HG03439 (cell line): ENCODE measurements at regions not wholly inside any gene's neighbourhood (a gene's known extent, or its start where the extent isn't known, plus 50 kb on each side); places are given as distances from the start of the nearest gene placed in this dataset.
"Not testable (repeated sequence)": the region's sequence is repeated elsewhere in the genome, so short reads cannot be mapped to it uniquely, and the experiment has no call there.

Source experiments
- ATAC-seq: cut with Tn5 transposase; IDR thresholded peaks from one replicate; pipeline ENCODE4 v1.9.1; 2021; ENCODE audit warnings: mild to moderate bottlenecking, moderate library complexity; ENCODE audit not compliant: unreplicated experiment

- no peak for ATAC-seq
Observed at GRCh38 chr7:23887660-23888059, 177.6 kb downstream of the STK31 start.

DNA sequence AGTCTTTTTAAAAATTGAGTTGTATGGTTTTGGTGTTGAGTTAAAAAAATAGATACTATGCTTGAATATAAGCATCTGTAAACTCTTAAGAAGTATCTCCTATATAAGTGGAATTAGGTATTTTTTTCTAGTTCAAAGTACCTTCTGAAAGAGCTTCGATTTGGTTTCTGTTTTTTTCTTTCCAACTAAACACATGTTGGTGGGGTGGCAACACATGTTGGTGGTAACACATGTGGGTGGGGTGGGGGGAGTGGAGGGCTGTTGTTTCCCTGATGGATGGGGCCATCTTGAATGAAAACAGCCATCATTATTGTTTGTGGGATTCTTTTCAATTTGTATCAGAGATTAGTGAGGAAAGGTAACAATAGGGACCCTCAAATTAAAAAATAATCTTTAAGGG lies 178.9 kb downstream of the STK31 start:
- ATAC-seq: no peak

GRCh38 chr7:23889566-23889965 lies 179.5 kb downstream of the STK31 start:
- ATAC-seq: no peak

DNA sequence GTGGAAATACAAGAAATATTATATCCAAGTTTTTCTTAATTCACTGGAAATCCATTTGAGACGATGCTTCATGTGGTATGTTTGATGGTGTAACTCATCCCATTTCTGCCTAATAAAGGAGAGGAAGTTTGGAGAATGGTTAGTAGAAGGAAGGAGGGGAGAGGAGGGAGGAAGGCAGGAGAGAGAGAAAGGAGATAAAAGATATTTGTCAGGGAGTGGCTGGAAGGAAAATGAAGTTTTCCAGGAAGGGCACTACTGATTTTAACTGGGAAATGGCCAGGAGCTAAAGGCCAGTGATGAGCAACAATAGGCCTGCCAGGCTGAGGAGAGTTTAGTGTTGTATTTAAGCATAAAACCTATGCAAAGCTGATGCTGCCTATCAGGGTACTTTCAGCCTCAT lies 182.0 kb downstream of the STK31 start:
- ATAC-seq: no peak

DNA sequence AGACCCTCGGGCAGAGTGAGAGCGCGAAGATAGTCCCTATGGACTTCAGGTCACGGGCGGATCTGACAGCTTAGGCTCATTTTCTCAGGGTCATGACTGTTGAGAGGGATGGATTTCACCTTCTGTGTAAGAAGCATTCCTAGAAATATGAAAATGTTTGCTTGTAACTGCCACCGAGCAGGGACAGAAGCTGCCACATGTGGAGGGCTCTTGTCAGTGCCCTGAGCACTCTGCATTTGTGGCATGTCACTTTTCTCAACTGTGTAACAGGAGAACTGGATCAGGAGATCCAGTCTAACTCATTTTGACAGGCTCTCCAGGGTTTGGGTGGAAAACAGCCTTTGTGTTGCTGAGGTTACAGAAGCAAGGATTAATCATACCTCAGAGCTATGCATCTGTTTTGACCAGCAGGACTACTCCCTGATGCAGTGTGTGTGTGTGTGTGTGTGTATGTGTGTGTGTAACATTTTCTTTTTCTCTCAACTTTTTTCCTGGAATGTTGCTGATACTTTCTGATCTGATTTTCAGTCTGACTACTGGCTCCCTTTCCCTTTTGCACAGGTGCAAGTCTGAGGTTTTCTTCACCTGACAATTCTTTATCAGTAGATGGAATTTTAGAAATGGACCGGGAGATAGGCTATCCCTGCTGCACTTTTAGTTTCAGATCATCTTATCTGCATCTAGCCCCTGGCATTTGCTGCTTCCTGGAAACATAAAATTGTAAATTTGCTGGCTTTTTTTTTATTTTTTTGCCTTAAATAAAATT lies 183.3 kb downstream of the STK31 start:
- ATAC-seq: no peak

DNA sequence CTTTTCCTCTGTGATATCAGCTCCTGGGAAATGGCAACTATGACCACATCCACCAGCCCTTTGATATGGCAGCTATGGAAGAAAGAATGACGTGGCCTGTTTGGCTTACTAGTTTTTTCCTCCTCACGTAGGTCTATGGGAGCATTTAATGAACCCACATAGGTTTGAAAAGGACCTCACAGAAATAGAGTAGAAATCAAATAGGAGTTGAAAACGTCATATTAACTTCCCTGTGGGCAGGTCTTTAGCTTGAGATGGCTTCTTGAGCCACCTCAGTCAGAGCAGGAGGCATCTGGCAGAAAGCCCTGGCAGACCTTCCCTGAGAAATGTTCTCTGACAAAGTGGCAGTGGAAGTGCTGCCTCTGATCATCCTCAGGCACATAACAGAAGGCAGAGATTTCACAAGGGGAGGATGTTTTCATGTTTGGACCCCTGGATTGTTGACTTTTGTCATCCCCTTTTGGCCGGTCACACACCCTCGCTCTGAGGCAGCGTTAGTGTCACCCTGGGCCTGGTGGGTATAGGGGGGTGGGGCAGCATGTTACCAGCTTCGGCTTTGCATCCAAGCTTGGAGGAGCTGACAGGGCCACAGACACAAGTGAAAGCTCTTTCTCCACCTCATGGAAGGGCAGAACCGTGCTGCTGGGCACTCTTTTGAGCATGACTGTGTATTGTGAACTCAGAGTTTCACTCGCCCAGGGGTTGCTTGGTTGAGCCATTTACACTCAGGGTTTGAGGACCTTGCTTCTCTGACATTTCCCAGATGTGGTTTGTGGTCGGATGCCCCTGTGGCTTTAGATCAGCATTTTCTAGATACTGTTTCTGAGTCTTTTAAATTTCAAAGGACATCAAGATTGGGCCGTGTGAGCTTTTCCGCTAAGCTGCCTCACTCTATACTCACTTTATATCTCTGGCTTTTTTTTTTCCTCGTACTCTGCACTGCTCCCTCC lies 184.2 kb downstream of the STK31 start:
- ATAC-seq: no peak

- ATAC-seq: no peak
Observed at GRCh38 chr7:23894892-23895569, 185.0 kb downstream of the STK31 start.

DNA sequence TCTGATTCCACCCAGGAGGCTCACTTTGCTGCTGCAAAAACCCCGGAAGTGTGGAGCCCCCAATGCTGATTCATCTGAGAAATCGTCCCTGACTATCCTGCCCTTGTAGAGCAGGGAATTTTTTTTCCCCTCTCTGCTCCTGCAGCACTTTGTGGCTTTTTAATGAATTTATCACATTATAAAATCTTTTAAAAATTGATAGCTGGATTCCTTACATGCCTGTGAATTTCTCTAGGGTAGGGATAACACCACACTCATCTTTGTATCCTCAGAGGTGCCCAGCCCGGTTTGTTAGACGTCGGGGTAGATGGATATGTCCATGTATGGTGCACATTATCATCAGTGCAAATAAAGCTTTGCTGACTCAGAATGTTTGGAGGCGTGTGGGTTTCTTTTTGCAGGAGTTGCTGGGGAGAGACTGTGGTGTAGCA lies 185.7 kb downstream of the STK31 start:
- no peak for ATAC-seq

- no peak for ATAC-seq
Observed at GRCh38 chr7:23898619-23899018, 188.6 kb downstream of the STK31 start.

DNA sequence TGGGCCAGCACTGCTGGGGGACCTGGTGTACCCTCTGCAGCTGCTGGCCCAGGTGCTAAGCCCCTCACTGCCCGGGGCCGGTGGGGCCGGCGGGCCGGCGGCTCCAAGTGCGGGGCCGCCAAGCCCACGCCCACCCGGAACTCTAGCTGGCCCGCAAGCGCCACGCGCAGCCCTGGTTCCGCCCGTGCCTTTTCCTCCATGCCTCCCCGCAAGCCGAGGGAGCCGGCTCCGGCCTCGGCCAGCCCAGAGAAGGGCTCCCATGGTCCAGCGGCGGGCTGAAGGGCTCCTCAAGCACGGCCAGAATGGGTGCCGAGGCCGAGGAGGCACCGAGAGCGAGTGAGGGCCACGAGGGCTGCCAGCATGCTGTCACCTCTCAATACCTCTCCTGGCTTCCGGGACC lies 194.9 kb downstream of the STK31 start:
- ATAC-seq: not testable (repeated sequence)

DNA sequence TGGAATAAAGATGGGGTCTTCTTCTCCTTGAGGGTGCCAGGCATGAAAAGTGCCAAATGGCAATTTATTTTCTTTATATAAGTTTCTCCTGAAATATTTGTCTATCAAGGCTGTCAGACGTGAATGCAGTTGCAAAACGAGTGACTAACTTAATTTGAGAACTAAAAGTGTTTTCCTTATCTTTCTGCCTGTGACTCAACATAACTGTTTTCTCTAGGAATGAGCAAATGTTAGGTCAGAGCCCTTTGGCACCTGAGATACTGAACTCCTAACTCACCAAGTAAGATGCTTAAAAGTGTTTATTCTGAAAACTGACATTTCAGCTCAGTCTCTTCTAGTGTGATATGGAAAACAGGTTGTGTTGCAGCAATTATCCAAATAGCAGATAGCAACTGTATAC lies 197.0 kb downstream of the STK31 start:
- ATAC-seq: no peak

GRCh38 chr7:23909426-23909825 lies 199.4 kb downstream of the STK31 start:
- ATAC-seq: no peak

GRCh38 chr7:23912065-23912464 lies 202.0 kb downstream of the STK31 start:
- ATAC-seq: no peak

- ATAC-seq: no peak
Observed at GRCh38 chr7:23913016-23913415, 203.0 kb downstream of the STK31 start.

GRCh38 chr7:23915236-23915635 lies 205.2 kb downstream of the STK31 start:
- no peak for ATAC-seq

DNA sequence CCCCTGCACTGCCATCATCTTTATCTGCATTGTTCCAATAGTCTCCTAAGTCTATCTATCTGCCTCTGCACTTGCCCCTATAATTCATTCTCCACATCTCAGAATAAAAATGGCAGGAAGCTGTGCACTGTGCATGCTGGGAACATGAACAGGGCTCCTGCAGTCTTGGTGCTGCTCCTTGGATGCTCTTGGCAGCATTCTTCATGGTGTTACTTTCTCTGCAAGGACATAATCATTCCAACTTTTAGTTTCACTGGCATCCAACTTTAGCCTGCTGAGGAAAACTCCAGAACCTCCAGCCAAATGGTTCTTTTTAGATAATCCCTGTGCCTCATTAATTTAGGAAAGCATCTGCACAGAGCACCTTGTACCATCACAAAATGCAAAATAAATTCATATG lies 208.3 kb downstream of the STK31 start:
- ATAC-seq: no peak

DNA sequence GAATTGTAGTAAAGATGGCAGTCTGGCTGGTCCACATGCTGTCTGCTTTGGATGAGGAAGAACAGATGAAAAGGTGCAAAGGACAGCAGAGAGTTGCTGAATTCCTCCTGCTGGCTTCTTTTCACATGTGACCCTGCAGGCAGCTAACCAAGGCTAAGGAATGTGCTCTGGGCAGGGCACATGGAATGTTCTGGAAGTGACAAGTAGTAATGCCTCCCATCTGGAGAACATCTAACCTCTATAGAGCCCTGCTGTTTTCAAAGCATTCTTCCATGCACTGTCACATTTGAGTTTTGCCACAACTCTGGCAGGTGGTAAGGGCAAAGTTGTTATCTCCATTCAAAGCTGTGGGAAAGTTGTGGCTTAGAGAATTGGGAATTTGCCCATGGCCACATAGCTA lies 208.8 kb downstream of the STK31 start:
- ATAC-seq: no peak

GRCh38 chr7:23925088-23925487 lies 215.1 kb downstream of the STK31 start:
- ATAC-seq: no peak

- no peak for ATAC-seq
Observed at GRCh38 chr7:23927709-23928417, 217.8 kb downstream of the STK31 start.

GRCh38 chr7:23928418-23928775 lies 218.4 kb downstream of the STK31 start:
- no peak for ATAC-seq

DNA sequence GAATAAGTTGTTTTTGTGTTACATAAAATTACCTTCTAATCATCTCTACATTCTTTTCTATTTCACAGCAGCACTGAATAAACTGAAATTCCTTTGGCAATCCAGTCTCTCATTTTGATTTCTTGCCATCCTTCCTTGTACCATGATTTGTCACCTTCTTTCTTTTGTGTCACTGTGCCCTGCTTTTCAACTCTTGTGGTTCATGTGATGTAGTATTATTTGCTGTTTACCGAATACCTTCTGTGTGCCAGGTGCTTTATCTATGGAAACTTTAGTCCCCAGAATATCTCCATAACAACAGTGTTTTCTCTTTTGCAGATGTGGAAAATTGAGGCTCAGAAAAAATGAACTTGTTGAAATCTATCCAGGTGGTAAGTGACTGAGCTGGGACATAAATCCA lies 220.3 kb downstream of the STK31 start:
- no peak for ATAC-seq
